IMR-90 (cell line): ENCODE measurements at regions not wholly inside any gene's neighbourhood (a gene's known extent, or its start where the extent isn't known, plus 50 kb on each side); places are given as distances from the start of the nearest gene placed in this dataset.

Source experiments
- ATAC-seq: fragments of 200-7000 bp; cut with Tn5 transposase; 2 replicates; pipeline ENCODE4 v1.9.1; 2020; ENCODE audit warnings: low read depth, mild to moderate bottlenecking, moderate library complexity
- BruUV-seq: library from RNA; stranded (reverse); fragments of 400-500 nt; replicated peaks from 2 replicates; lab custom pipeline; 2021; lab: Mats Ljungman, UMichigan
- CTCF ChIA-PET: fragments of 300-600 bp; formaldehyde crosslinking; extraction: SDS; loops from one replicate; lab custom pipeline; 2021; ENCODE audit warnings: antibody characterized with exemption; lab: Yijun Ruan, JAX
- POLR2A ChIA-PET: fragments of 300-600 bp; sonication (Branson Sonifier 250); formaldehyde crosslinking; loops from one replicate; lab custom pipeline; 2022; ENCODE audit warnings: antibody characterized with exemption; ENCODE audit not compliant: unreplicated experiment; lab: Charles Lee
- DNase-seq: peaks from one replicate; pipeline ENCODE4 v3.0.0; 2013
- H2AFZ ChIP-seq: replicated peaks from 2 replicates; pipeline ENCODE3; 2013; ENCODE audit warnings: low read length, mild to moderate bottlenecking; ENCODE audit not compliant: poor library complexity
- H2AK5ac ChIP-seq: 2 replicates; pipeline ENCODE4 v1.6.1; 2013; ENCODE audit warnings: low read depth, low read length, inconsistent platforms
- H2AK9ac ChIP-seq: replicated peaks from 2 replicates; pipeline ENCODE3; 2013; ENCODE audit warnings: mild to moderate bottlenecking, low read depth, low read length, moderate library complexity; ENCODE audit not compliant: poor library complexity
- H2BK120ac ChIP-seq: 2 replicates; pipeline ENCODE4 v1.6.1; 2013; ENCODE audit warnings: low read depth, low read length, inconsistent platforms
- H2BK15ac ChIP-seq: 3 replicates; pipeline ENCODE4 v1.6.1; 2013; ENCODE audit warnings: low read depth, low read length, inconsistent platforms
- H2BK20ac ChIP-seq: 2 replicates; pipeline ENCODE4 v1.6.1; 2013; ENCODE audit warnings: low read depth, mild to moderate bottlenecking, inconsistent platforms, low read length, moderate library complexity
- H2BK5ac ChIP-seq: 2 replicates; pipeline ENCODE4 v1.6.1; 2013; ENCODE audit warnings: mild to moderate bottlenecking, low read depth, low read length, inconsistent platforms; ENCODE audit not compliant: poor library complexity, severe bottlenecking
- H3K14ac ChIP-seq: replicated peaks from 2 replicates; pipeline ENCODE4 v1.6.1; 2013; ENCODE audit warnings: low read depth, low read length, inconsistent platforms
- H3K18ac ChIP-seq: 2 replicates; pipeline ENCODE4 v1.6.1; 2013; ENCODE audit warnings: low read depth, low read length, control low read depth
- H3K23ac ChIP-seq: 2 replicates; pipeline ENCODE4 v1.6.1; 2013; ENCODE audit warnings: low read depth, low read length, inconsistent platforms
- H3K27ac ChIP-seq: 2 replicates; pipeline ENCODE4 v1.5.1; 2013; ENCODE audit warnings: mild to moderate bottlenecking, control low read depth, low read length; ENCODE audit not compliant: insufficient read depth
- H3K27me3 ChIP-seq: 2 replicates; pipeline ENCODE4 v1.6.1; 2013; ENCODE audit warnings: low read length; ENCODE audit not compliant: control insufficient read depth, insufficient read depth
- H3K36me3 ChIP-seq: 2 replicates; pipeline ENCODE4 v1.6.1; 2013; ENCODE audit warnings: low read length, mixed read lengths; ENCODE audit not compliant: control insufficient read depth, insufficient read depth
- H3K4ac ChIP-seq: 2 replicates; pipeline ENCODE4 v1.6.1; 2013; ENCODE audit warnings: low read depth, low read length, inconsistent platforms
- H3K4me1 ChIP-seq: 2 replicates; pipeline ENCODE4 v1.6.1; 2013; ENCODE audit warnings: low read length, mixed read lengths; ENCODE audit not compliant: control insufficient read depth, insufficient read depth
- H3K4me2 ChIP-seq: 2 replicates; pipeline ENCODE4 v1.6.1; 2013; ENCODE audit warnings: low read depth, mild to moderate bottlenecking, control low read depth, low read length, moderate library complexity
- H3K4me3 ChIP-seq: 2 replicates; pipeline ENCODE4 v1.5.1; 2013; ENCODE audit warnings: low read depth, mild to moderate bottlenecking, control low read depth, low read length, moderate library complexity; ENCODE audit not compliant: insufficient read depth
- H3K56ac ChIP-seq: 2 replicates; pipeline ENCODE4 v1.6.1; 2013; ENCODE audit warnings: low read length, inconsistent platforms; ENCODE audit not compliant: insufficient read depth; ENCODE audit errors: extremely low read depth
- H3K79me1 ChIP-seq, 2 experiments: 2 replicates each; pipeline ENCODE4 v1.6.1; 2013; ENCODE audit warnings: low read length in 2 of 2, inconsistent platforms in 1 of 2, low read depth in 1 of 2
- H3K9ac ChIP-seq: 2 replicates; pipeline ENCODE4 v1.6.1; 2013; ENCODE audit warnings: low read depth, low read length, control low read depth
- H3K9me1 ChIP-seq: 2 replicates; pipeline ENCODE4 v1.6.1; 2013; ENCODE audit warnings: low read length, inconsistent platforms; ENCODE audit not compliant: insufficient read depth
- H3K9me3 ChIP-seq: 2 replicates; pipeline ENCODE4 v1.6.1; 2013; ENCODE audit warnings: low read length; ENCODE audit not compliant: control insufficient read depth, insufficient read depth
- H4K20me1 ChIP-seq: 2 replicates; pipeline ENCODE4 v1.6.1; 2013; ENCODE audit warnings: low read length, inconsistent platforms; ENCODE audit not compliant: insufficient read depth
- H4K5ac ChIP-seq: 2 replicates; pipeline ENCODE4 v1.6.1; 2013; ENCODE audit warnings: mild to moderate bottlenecking, low read depth, low read length, control low read depth
- H4K8ac ChIP-seq, 2 experiments: 2 replicates each; pipeline ENCODE4 v1.6.1; 2013; ENCODE audit warnings: low read depth in 2 of 2, low read length in 2 of 2, control low read depth in 1 of 2, inconsistent platforms in 1 of 2
- H4K91ac ChIP-seq: 2 replicates; pipeline ENCODE4 v1.6.1; 2013; ENCODE audit warnings: low read depth, low read length, inconsistent platforms; ENCODE audit not compliant: insufficient read depth
- BHLHE40 ChIP-seq: fragments of 150-350 bp; IDR thresholded peaks from 2 replicates; pipeline ENCODE4 v1.6.1; 2016; ENCODE audit warnings: mild to moderate bottlenecking, low read depth, low read length
- CEBPB ChIP-seq: IDR thresholded peaks from 2 replicates; pipeline ENCODE4 v1.6.1; 2012; ENCODE audit warnings: low read depth, low read length, improper control_type of control experiment
- CHD1 ChIP-seq: IDR thresholded peaks from 2 replicates; pipeline ENCODE4 v1.6.1; 2012; ENCODE audit warnings: low read depth, low read length, improper control_type of control experiment
- ELK1 ChIP-seq: fragments of 150-350 bp; IDR thresholded peaks from 2 replicates; pipeline ENCODE4 v1.6.1; 2016; ENCODE audit warnings: low read depth, mild to moderate bottlenecking, low read length, moderate library complexity, borderline replicate concordance
- FOS ChIP-seq: fragments of 150-350 bp; IDR thresholded peaks from 2 replicates; pipeline ENCODE4 v1.6.1; 2016; ENCODE audit warnings: low read depth, low read length
- MAFK ChIP-seq: IDR thresholded peaks from 2 replicates; pipeline ENCODE4 v1.6.1; 2012; ENCODE audit warnings: low read depth, low read length, improper control_type of control experiment
- MAZ ChIP-seq: IDR thresholded peaks from 2 replicates; pipeline ENCODE4 v1.6.1; 2012; ENCODE audit warnings: low read depth, mild to moderate bottlenecking, low read length, improper control_type of control experiment, moderate library complexity, borderline replicate concordance
- MXI1 ChIP-seq: IDR thresholded peaks from 2 replicates; pipeline ENCODE4 v1.6.1; 2012; ENCODE audit warnings: low read depth, mild to moderate bottlenecking, low read length, moderate library complexity, borderline replicate concordance
- NFE2L2 ChIP-seq: fragments of 150-350 bp; IDR thresholded peaks from 2 replicates; pipeline ENCODE4 v1.6.1; 2016; ENCODE audit warnings: low read depth, mild to moderate bottlenecking, low read length
- POLR2A ChIP-seq: IDR thresholded peaks from 2 replicates; pipeline ENCODE4 v1.6.1; 2012; ENCODE audit warnings: mild to moderate bottlenecking, low read depth, low read length
- RAD21 ChIP-seq: IDR thresholded peaks from 2 replicates; pipeline ENCODE4 v1.6.1; 2012; ENCODE audit warnings: low read length, improper control_type of control experiment
- RCOR1 ChIP-seq: IDR thresholded peaks from 2 replicates; pipeline ENCODE4 v1.6.1; 2012; ENCODE audit warnings: mild to moderate bottlenecking, low read length, improper control_type of control experiment; ENCODE audit not compliant: insufficient replicate concordance
- RFX5 ChIP-seq: IDR thresholded peaks from 2 replicates; pipeline ENCODE4 v1.8.0; 2012; ENCODE audit warnings: low read depth, mild to moderate bottlenecking, low read length, moderate library complexity
- SMC3 ChIP-seq: fragments of 150-350 bp; IDR thresholded peaks from 2 replicates; pipeline ENCODE4 v1.6.1; 2016; ENCODE audit warnings: low read depth, mild to moderate bottlenecking, antibody characterized with exemption, low read length, moderate library complexity
- WGBS, 2 experiments: methylation state at CpG; one replicate each; pipeline versions ENCODE4 v1.1.5 to v1.1.7; 2013; ENCODE audit warnings: missing lambda C conversion rate in 2 of 2; ENCODE audit not compliant: insufficient read length in 1 of 2; ENCODE audit errors: extremely low coverage in 2 of 2; 5-methylcytosine and 5-hydroxymethylcytosine counted together
- dilution Hi-C: fragments of 300-500 bp; cut with HindIII; formaldehyde crosslinking; loops from one replicate; pipeline ENCODE4 v1.14.3; 2018; ENCODE audit warnings: low sequenced_read_pairs; ENCODE audit not compliant: unreplicated experiment
- in situ Hi-C: fragments of 300-500 bp; cut with MboI; formaldehyde crosslinking; loops from 3 replicates; pipeline ENCODE4 v1.14.3; 2019; ENCODE audit warnings: low sequenced_read_pairs, inconsistent platforms, mixed read lengths
- intact Hi-C: fragments of 100-400 bp; cut with micrococcal nuclease; formaldehyde crosslinking; loops from 2 replicates; pipeline ENCODE4 v1.10.0; 2022
- TF ChIP-seq, protein P1 (sequence below): conservative IDR thresholded peaks from 2 replicates; pipeline ENCODE4 v1.5.1; 2012; ENCODE audit warnings: mild to moderate bottlenecking, low read depth, low read length, improper control_type of control experiment
- TF ChIP-seq, protein P2 (sequence below): fragments of 150-350 bp; IDR thresholded peaks from 2 replicates; pipeline ENCODE4 v1.6.1; 2017; ENCODE audit warnings: mild to moderate bottlenecking, antibody characterized with exemption, low read length, low read depth

DNA sequence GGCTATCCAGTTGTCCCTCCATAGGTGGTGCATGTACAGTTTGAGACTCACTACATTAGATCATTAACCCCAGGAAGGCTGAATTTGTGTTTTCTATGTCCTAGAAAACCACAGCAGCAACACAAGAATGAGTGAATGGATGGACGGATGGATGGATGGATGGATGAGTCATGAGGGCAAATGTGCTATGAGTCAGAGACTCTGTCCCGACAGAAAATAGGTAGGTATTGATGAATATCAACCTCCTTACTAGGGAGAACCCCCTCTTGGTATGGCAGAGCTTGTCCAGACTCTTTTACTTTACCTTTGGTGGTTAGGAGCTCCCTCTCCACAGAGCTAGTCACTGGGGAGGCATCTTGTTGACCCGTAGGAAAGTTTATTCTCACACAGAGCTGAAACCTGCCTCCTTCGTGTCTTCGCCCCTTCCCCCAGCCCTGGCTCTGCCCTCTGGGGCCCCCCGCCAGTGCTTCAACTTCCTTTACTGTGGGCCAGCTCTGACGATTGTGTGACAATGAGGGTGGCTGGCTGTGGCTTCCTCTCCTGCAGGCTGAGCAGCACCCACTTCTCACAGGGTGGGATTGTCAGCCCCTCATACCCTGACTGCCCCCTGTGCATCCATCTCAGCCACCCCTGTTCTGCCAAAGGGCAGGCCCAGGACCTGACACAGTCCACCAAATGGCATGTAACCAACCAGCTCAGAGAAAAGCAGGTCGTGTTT is 145.2 kb downstream of the FOXD2 start:
- no peak for DNase-seq
- Histone ChIP-seq H3K23ac (no peak overlapping the region), H2BK120ac (no peak overlapping the region), H3K79me1 (no peaks in the 10 kb centered on the region), H4K5ac (no peak overlapping the region), H3K4ac (no peak overlapping the region), H3K27ac (no peak overlapping the region), H3K18ac (no peak overlapping the region), H3K9me3 (no peaks in the 10 kb centered on the region), H2AK9ac (no peak overlapping the region), H4K91ac (no peak overlapping the region), H4K8ac (no peak overlapping the region), H2BK15ac (no peak overlapping the region), H3K9ac (no peak overlapping the region), H3K4me2 (no peak overlapping the region), H2AFZ (no peak overlapping the region), H3K14ac (no peak overlapping the region), H3K36me3 (no peaks in the 10 kb centered on the region), H2AK5ac (no peak overlapping the region), H4K20me1 (no peaks in the 10 kb centered on the region), H3K4me3 (no peak overlapping the region), H3K9me1 (no peaks in the 10 kb centered on the region), H3K56ac (no peak overlapping the region), H2BK5ac (no peak overlapping the region), H3K27me3 (peaks cover 8% of the 10 kb centered on the region), H3K4me1 (no peaks in the 10 kb centered on the region), H2BK20ac (no peak overlapping the region)
- dilution Hi-C loops, result no loop called here
- ChIA-PET POLR2A (no interaction called here), CTCF (no interaction called here)
- in situ Hi-C loops, result no loop called here
- WGBS, 2 experiments, result no CpG with 5 or more reads among the region's 8 CpGs
- no peak for TF ChIP-seq MAFK
- no peak for TF ChIP-seq MXI1
- TF ChIP-seq RCOR1, result no peak
- TF ChIP-seq MAZ, result no peak
- TF ChIP-seq POLR2A, result no peak
- TF ChIP-seq CHD1, result no peak
- no peak for TF ChIP-seq SMC3
- TF ChIP-seq, protein P1, sequence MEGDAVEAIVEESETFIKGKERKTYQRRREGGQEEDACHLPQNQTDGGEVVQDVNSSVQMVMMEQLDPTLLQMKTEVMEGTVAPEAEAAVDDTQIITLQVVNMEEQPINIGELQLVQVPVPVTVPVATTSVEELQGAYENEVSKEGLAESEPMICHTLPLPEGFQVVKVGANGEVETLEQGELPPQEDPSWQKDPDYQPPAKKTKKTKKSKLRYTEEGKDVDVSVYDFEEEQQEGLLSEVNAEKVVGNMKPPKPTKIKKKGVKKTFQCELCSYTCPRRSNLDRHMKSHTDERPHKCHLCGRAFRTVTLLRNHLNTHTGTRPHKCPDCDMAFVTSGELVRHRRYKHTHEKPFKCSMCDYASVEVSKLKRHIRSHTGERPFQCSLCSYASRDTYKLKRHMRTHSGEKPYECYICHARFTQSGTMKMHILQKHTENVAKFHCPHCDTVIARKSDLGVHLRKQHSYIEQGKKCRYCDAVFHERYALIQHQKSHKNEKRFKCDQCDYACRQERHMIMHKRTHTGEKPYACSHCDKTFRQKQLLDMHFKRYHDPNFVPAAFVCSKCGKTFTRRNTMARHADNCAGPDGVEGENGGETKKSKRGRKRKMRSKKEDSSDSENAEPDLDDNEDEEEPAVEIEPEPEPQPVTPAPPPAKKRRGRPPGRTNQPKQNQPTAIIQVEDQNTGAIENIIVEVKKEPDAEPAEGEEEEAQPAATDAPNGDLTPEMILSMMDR, result no peak
- no peak for TF ChIP-seq CEBPB
- TF ChIP-seq RFX5, result no peak
- no peak for TF ChIP-seq RAD21
- TF ChIP-seq, protein P2, sequence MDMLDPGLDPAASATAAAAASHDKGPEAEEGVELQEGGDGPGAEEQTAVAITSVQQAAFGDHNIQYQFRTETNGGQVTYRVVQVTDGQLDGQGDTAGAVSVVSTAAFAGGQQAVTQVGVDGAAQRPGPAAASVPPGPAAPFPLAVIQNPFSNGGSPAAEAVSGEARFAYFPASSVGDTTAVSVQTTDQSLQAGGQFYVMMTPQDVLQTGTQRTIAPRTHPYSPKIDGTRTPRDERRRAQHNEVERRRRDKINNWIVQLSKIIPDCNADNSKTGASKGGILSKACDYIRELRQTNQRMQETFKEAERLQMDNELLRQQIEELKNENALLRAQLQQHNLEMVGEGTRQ, result no peak
- TF ChIP-seq FOS, result no peak
- TF ChIP-seq NFE2L2, result no peak
- no peak for TF ChIP-seq ELK1
- TF ChIP-seq BHLHE40, result no peak
- intact Hi-C loops, result no loop called here
- no peak for ATAC-seq
- no TSS peak for BruUV-seq
